ENCODE measurements at regions not wholly inside any gene's neighbourhood (a gene's known extent, or its start where the extent isn't known, plus 50 kb on each side); places are given as distances from the start of the nearest gene placed in this dataset.
"Not testable (repeated sequence)": the region's sequence is repeated elsewhere in the genome, so short reads cannot be mapped to it uniquely, and the experiment has no call there.

DNA sequence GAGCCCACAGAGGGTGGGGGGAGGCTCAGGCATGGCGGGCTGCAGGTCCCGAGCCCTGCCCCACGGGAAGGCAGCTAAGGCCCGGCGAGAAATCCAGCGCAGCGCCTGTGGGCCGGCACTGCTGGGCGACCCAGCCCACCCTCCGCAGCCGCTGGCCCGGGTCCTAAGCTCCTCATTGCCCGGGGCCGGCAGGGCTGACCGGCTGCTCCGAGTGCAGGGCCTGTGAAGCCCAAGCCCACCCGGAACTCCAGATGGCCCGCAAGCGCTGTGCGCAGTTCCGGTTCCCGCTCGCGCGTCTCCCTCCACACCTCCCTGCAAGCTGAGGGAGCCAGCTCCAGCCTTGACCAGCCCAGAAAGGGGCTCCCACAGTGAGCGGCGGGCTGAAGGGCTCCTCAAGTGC is 129.8 kb upstream of the CADM1 start:
- TF ChIP-seq, protein P1, sequence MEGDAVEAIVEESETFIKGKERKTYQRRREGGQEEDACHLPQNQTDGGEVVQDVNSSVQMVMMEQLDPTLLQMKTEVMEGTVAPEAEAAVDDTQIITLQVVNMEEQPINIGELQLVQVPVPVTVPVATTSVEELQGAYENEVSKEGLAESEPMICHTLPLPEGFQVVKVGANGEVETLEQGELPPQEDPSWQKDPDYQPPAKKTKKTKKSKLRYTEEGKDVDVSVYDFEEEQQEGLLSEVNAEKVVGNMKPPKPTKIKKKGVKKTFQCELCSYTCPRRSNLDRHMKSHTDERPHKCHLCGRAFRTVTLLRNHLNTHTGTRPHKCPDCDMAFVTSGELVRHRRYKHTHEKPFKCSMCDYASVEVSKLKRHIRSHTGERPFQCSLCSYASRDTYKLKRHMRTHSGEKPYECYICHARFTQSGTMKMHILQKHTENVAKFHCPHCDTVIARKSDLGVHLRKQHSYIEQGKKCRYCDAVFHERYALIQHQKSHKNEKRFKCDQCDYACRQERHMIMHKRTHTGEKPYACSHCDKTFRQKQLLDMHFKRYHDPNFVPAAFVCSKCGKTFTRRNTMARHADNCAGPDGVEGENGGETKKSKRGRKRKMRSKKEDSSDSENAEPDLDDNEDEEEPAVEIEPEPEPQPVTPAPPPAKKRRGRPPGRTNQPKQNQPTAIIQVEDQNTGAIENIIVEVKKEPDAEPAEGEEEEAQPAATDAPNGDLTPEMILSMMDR (IDR thresholded peaks at IDR 0.05): not testable (repeated sequence)
- not testable (repeated sequence) for TF ChIP-seq POLR2A (IDR thresholded peaks at IDR 0.05)
